ENCODE measurements at regions not wholly inside any gene's neighbourhood (a gene's known extent, or its start where the extent isn't known, plus 50 kb on each side); places are given as distances from the start of the nearest gene placed in this dataset.

- no peak for TF ChIP-seq FOS (IDR thresholded peaks at IDR 0.05; ENCODE audit: borderline replicate concordance, insufficient read depth, low read length)
- no peak for TF ChIP-seq POLR2A (IDR thresholded peaks at IDR 0.05; ENCODE audit: low read depth, low read length)
- no peak for TF ChIP-seq MAX (IDR thresholded peaks at IDR 0.05; ENCODE audit: insufficient read depth, insufficient read length)
- TF ChIP-seq POLR2AphosphoS5 (IDR thresholded peaks at IDR 0.05; ENCODE audit: insufficient read depth, low read depth, low read length), result no peak
- TF ChIP-seq, protein P1, sequence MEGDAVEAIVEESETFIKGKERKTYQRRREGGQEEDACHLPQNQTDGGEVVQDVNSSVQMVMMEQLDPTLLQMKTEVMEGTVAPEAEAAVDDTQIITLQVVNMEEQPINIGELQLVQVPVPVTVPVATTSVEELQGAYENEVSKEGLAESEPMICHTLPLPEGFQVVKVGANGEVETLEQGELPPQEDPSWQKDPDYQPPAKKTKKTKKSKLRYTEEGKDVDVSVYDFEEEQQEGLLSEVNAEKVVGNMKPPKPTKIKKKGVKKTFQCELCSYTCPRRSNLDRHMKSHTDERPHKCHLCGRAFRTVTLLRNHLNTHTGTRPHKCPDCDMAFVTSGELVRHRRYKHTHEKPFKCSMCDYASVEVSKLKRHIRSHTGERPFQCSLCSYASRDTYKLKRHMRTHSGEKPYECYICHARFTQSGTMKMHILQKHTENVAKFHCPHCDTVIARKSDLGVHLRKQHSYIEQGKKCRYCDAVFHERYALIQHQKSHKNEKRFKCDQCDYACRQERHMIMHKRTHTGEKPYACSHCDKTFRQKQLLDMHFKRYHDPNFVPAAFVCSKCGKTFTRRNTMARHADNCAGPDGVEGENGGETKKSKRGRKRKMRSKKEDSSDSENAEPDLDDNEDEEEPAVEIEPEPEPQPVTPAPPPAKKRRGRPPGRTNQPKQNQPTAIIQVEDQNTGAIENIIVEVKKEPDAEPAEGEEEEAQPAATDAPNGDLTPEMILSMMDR (IDR thresholded peaks at IDR 0.05; ENCODE audit: extremely low read depth in 1 of 2, insufficient read depth in 1 of 2, low read depth in 1 of 2, low read length in 2 of 2), result no peak
- no peak for TF ChIP-seq MYC (IDR thresholded peaks at IDR 0.05; ENCODE audit: low read depth, low read length)
- no peak for TF ChIP-seq EZH2 (IDR thresholded peaks at IDR 0.05; ENCODE audit: borderline replicate concordance, low read depth, low read length, severe bottlenecking)
- no peak for TF ChIP-seq GATA2 (IDR thresholded peaks at IDR 0.05; ENCODE audit: insufficient read depth, insufficient read length, low read depth, low read length)
- TF ChIP-seq JUN (IDR thresholded peaks at IDR 0.05; ENCODE audit: borderline replicate concordance, insufficient read depth, insufficient read length, low read depth), result no peak
Measured at GRCh38 chr10:116005301-116005700, 267.7 kb downstream of the GFRA1 start.

All from endothelial cell of umbilical vein (primary cell).